ENCODE measurements at regions not wholly inside any gene's neighbourhood (a gene's known extent, or its start where the extent isn't known, plus 50 kb on each side); places are given as distances from the start of the nearest gene placed in this dataset.
"Not testable (repeated sequence)": the region's sequence is repeated elsewhere in the genome, so short reads cannot be mapped to it uniquely, and the experiment has no call there.

- Histone ChIP-seq H3K4me2 (ENCODE audit: low read length) (no peak overlapping the region), H3K27ac (no peak overlapping the region), H3K9ac (no peak overlapping the region), H3K4me3 (ENCODE audit: low read depth, low read length) (no peak overlapping the region), H3K9me3 (ENCODE audit: control insufficient read depth, low read length) (no peaks in the 10 kb centered on the region), H3K27me3 (ENCODE audit: control insufficient read depth, insufficient read depth, low read length) (no peaks in the 10 kb centered on the region), H3K36me3 (ENCODE audit: control insufficient read depth, insufficient read depth, low read length) (no peaks in the 10 kb centered on the region), H3K79me2 (no peaks in the 10 kb centered on the region), H2AFZ (no peak overlapping the region), H3K4me1 (peaks cover 8% of the 10 kb centered on the region)
- TF ChIP-seq, protein P1, sequence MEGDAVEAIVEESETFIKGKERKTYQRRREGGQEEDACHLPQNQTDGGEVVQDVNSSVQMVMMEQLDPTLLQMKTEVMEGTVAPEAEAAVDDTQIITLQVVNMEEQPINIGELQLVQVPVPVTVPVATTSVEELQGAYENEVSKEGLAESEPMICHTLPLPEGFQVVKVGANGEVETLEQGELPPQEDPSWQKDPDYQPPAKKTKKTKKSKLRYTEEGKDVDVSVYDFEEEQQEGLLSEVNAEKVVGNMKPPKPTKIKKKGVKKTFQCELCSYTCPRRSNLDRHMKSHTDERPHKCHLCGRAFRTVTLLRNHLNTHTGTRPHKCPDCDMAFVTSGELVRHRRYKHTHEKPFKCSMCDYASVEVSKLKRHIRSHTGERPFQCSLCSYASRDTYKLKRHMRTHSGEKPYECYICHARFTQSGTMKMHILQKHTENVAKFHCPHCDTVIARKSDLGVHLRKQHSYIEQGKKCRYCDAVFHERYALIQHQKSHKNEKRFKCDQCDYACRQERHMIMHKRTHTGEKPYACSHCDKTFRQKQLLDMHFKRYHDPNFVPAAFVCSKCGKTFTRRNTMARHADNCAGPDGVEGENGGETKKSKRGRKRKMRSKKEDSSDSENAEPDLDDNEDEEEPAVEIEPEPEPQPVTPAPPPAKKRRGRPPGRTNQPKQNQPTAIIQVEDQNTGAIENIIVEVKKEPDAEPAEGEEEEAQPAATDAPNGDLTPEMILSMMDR (IDR thresholded peaks at IDR 0.05), result no peak
These were observed 432.7 kb upstream of the ID2 start for GRCh38 chr2:8249141-8249540.

DNA sequence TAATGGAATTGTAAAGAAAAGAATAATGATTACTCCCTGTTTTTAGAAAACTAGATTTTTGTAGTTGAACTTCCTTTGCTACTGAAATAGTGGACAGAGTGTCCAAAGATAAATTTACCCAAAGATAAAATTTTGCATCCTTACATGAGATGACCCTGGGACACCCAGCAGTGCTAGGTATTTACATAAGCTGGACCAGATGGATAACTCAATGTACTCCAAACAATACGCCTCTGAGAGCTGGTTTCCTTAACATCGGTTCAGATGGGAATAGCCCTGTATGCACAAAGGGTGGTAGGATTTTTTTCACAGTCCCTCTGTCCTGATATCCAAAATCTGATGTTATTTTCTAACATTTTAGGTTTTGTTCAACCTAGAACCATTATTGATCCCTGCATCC, 432.1 kb upstream of the ID2 start:
- H3K9ac ChIP-seq, result no peak overlapping the region
- peaks cover 12% of the 10 kb centered on the region for H3K4me1 ChIP-seq
- no peak overlapping the region for H2AFZ ChIP-seq
- H3K79me2 ChIP-seq, result no peaks in the 10 kb centered on the region
- no peak overlapping the region for H3K27ac ChIP-seq
- H3K4me2 ChIP-seq (ENCODE audit: low read length), result no peak overlapping the region
- H3K9me3 ChIP-seq (ENCODE audit: control insufficient read depth, low read length), result no peaks in the 10 kb centered on the region
- TF ChIP-seq, protein P1 (IDR thresholded peaks at IDR 0.05), result no peak
- H3K36me3 ChIP-seq (ENCODE audit: control insufficient read depth, insufficient read depth, low read length), result no peaks in the 10 kb centered on the region
- H3K27me3 ChIP-seq (ENCODE audit: control insufficient read depth, insufficient read depth, low read length), result no peaks in the 10 kb centered on the region
- H3K4me3 ChIP-seq (ENCODE audit: low read depth, low read length), result no peak overlapping the region

- not testable (repeated sequence) for H3K79me2 ChIP-seq; H3K4me3 ChIP-seq (ENCODE audit: low read depth, low read length); H3K27ac ChIP-seq
These were observed 431.6 kb upstream of the ID2 start for GRCh38 chr2:8250290-8250689.

GRCh38 chr2:8251291-8251690, 430.6 kb upstream of the ID2 start:
- H3K4me2 ChIP-seq (ENCODE audit: low read length), result no peak overlapping the region
- TF ChIP-seq, protein P1 (IDR thresholded peaks at IDR 0.05), result no peak
- no peaks in the 10 kb centered on the region for H3K79me2 ChIP-seq
- no peak overlapping the region for H3K9ac ChIP-seq
- no peaks in the 10 kb centered on the region for H3K9me3 ChIP-seq (ENCODE audit: control insufficient read depth, low read length)
- no peak overlapping the region for H2AFZ ChIP-seq
- no peak overlapping the region for H3K4me3 ChIP-seq (ENCODE audit: low read depth, low read length)
- no peaks in the 10 kb centered on the region for H3K36me3 ChIP-seq (ENCODE audit: control insufficient read depth, insufficient read depth, low read length)
- no peaks in the 10 kb centered on the region for H3K27me3 ChIP-seq (ENCODE audit: control insufficient read depth, insufficient read depth, low read length)
- no peak overlapping the region for H3K27ac ChIP-seq
- peaks cover 12% of the 10 kb centered on the region for H3K4me1 ChIP-seq

More at GRCh38 chr2:8250290-8250689, 431.6 kb upstream of the ID2 start:
- H3K36me3 ChIP-seq (ENCODE audit: control insufficient read depth, insufficient read depth, low read length); H3K9ac ChIP-seq; H2AFZ ChIP-seq; H3K9me3 ChIP-seq (ENCODE audit: control insufficient read depth, low read length); H3K4me2 ChIP-seq (ENCODE audit: low read length); H3K27me3 ChIP-seq (ENCODE audit: control insufficient read depth, insufficient read depth, low read length): not testable (repeated sequence)
- H3K4me1 ChIP-seq, result peaks cover 12% of the 10 kb centered on the region

DNA sequence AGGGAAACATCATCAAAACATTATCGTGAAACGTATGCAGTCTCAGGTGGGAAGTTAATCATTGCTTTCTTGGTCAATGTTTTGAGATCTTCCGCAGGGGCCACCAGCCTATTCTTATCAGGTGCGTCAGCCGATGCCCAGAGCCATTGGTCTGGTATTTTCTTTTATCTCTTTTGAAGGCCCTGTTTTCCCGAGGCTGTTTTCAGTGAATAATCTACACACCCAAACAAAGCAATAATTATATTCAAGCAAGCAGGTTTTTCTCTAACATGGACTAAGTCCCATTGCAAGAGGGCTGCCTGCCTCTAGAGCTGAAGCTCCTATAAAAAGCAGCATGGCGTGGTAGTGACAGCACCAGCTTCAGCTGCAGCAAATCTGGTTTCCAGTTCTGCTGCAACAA, 430.0 kb upstream of the ID2 start:
- Histone ChIP-seq H2AFZ (no peak overlapping the region), H3K4me1 (peaks cover 12% of the 10 kb centered on the region), H3K27ac (no peak overlapping the region), H3K9me3 (ENCODE audit: control insufficient read depth, low read length) (no peaks in the 10 kb centered on the region), H3K9ac (no peak overlapping the region), H3K4me2 (ENCODE audit: low read length) (no peak overlapping the region), H3K27me3 (ENCODE audit: control insufficient read depth, insufficient read depth, low read length) (no peaks in the 10 kb centered on the region), H3K79me2 (no peaks in the 10 kb centered on the region), H3K4me3 (ENCODE audit: low read depth, low read length) (no peak overlapping the region), H3K36me3 (ENCODE audit: control insufficient read depth, insufficient read depth, low read length) (no peaks in the 10 kb centered on the region)
- TF ChIP-seq, protein P1 (IDR thresholded peaks at IDR 0.05), result no peak

Data from parathyroid adenoma (tissue), 2 donors.